Liver (tissue), 8 donors: ENCODE measurements at regions not wholly inside any gene's neighbourhood (a gene's known extent, or its start where the extent isn't known, plus 50 kb on each side); places are given as distances from the start of the nearest gene placed in this dataset.

Experiments
- DNase-seq: peaks from one replicate; pipeline ENCODE4 v3.0.0-alpha.2; 2017; ENCODE audit warnings: low spot score
- H3K27ac ChIP-seq, 2 donors: one replicate each; pipeline ENCODE4 v1.7.0; 2013; ENCODE audit warnings: inconsistent platforms in 2 of 2, low read length in 2 of 2, control low read depth in 1 of 2, low read depth in 1 of 2, mild to moderate bottlenecking in 1 of 2
- H3K27me3 ChIP-seq, 4 donors: one replicate each; pipeline versions ENCODE4 v1.6.1 to v1.7.0; 2013; ENCODE audit warnings: low read length in 3 of 4, inconsistent platforms in 1 of 4, mild to moderate bottlenecking in 1 of 4, moderate library complexity in 1 of 4; ENCODE audit not compliant: control insufficient read depth in 4 of 4, insufficient read depth in 4 of 4
- H3K36me3 ChIP-seq, 4 donors: one replicate each; pipeline versions ENCODE4 v1.6.1 to v1.7.0; 2013; ENCODE audit warnings: low read length in 3 of 4, mild to moderate bottlenecking in 3 of 4, low read depth in 1 of 4, moderate library complexity in 1 of 4; ENCODE audit not compliant: control insufficient read depth in 4 of 4, insufficient read depth in 3 of 4
- H3K4me1 ChIP-seq, 4 donors: one replicate each; pipeline versions ENCODE4 v1.6.1 to v1.7.0; 2013; ENCODE audit warnings: low read length in 3 of 4, mild to moderate bottlenecking in 3 of 4, moderate library complexity in 1 of 4; ENCODE audit not compliant: control insufficient read depth in 4 of 4, insufficient read depth in 4 of 4
- H3K4me3 ChIP-seq, 3 donors: one replicate each; pipeline versions ENCODE4 v1.6.1 to v1.7.0; 2013; ENCODE audit warnings: low read length in 3 of 3, control low read depth in 1 of 3, low read depth in 1 of 3, mild to moderate bottlenecking in 1 of 3
- H3K9ac ChIP-seq, 2 donors: one replicate each; pipeline ENCODE4 v1.7.0; 2013; ENCODE audit warnings: low read length in 2 of 2, mild to moderate bottlenecking in 2 of 2, moderate library complexity in 2 of 2, control low read depth in 1 of 2, low read depth in 1 of 2
- H3K9me3 ChIP-seq, 4 donors: one replicate each; pipeline versions ENCODE4 v1.6.1 to v1.7.0; 2013; ENCODE audit warnings: low read length in 3 of 4; ENCODE audit not compliant: control insufficient read depth in 4 of 4
- CTCF ChIP-seq: fragments of 150-350 bp; IDR thresholded peaks from 2 replicates; pipeline ENCODE4 v1.5.1; 2017; ENCODE audit warnings: improper control_type of control experiment, low read depth, low read length; ENCODE audit not compliant: missing input control
- EGR1 ChIP-seq, 2 donors: IDR thresholded peaks; 2 replicates each; pipeline ENCODE4 v1.6.1; 2016 to 2018; ENCODE audit warnings: antibody characterized with exemption in 2 of 2, low read depth in 2 of 2
- FOXA1 ChIP-seq: IDR thresholded peaks from 2 replicates; pipeline ENCODE4 v1.6.1; 2016; ENCODE audit warnings: antibody characterized with exemption
- FOXA2 ChIP-seq: IDR thresholded peaks from 2 replicates; pipeline ENCODE4 v1.6.1; 2016; ENCODE audit warnings: antibody characterized with exemption
- GABPA ChIP-seq, 2 donors: IDR thresholded peaks in 1 of 2; conservative IDR thresholded peaks in 1 of 2; 2 replicates each; pipeline ENCODE4 v1.6.1; 2016; ENCODE audit warnings: antibody characterized with exemption in 2 of 2, mild to moderate bottlenecking in 1 of 2, moderate library complexity in 1 of 2
- HNF4G ChIP-seq: IDR thresholded peaks from 2 replicates; pipeline ENCODE4 v1.6.1; 2016; ENCODE audit warnings: antibody characterized with exemption
- JUND ChIP-seq, 2 donors: IDR thresholded peaks; 2 replicates each; pipeline ENCODE4 v1.6.1; 2016; ENCODE audit warnings: antibody characterized with exemption in 2 of 2
- NR2F2 ChIP-seq: IDR thresholded peaks from 2 replicates; pipeline ENCODE4 v1.6.1; 2016; ENCODE audit warnings: antibody characterized with exemption
- RAD21 ChIP-seq, 2 donors: IDR thresholded peaks; 2 replicates each; pipeline ENCODE4 v1.6.1; 2016; ENCODE audit warnings: antibody characterized with exemption in 2 of 2, mild to moderate bottlenecking in 2 of 2
- RXRA ChIP-seq, 2 donors: IDR thresholded peaks; 2 replicates each; pipeline ENCODE4 v1.6.1; 2017 to 2018; ENCODE audit warnings: antibody characterized with exemption in 2 of 2, mild to moderate bottlenecking in 1 of 2
- TAF1 ChIP-seq: conservative IDR thresholded peaks from 2 replicates; pipeline ENCODE4 v1.6.1; 2016; ENCODE audit warnings: antibody characterized with exemption, mild to moderate bottlenecking
- ZBTB33 ChIP-seq: IDR thresholded peaks from 2 replicates; pipeline ENCODE4 v1.6.1; 2016; ENCODE audit warnings: antibody characterized with exemption
- WGBS: extraction: QIAGEN DNeasy Blood & Tissue Kit; methylation state at CpG from one replicate; pipeline ENCODE4 v1.1.7; 2013; 5-methylcytosine and 5-hydroxymethylcytosine counted together
- donor health status: healthy.
- donor health status: healthy.
- donor health status: healthy.
- donor health status: healthy.
- donor health status: healthy.

- TF ChIP-seq ZBTB33: no peak
Observed at GRCh38 chr17:36707904-36708303, 106.5 kb downstream of the MRM1 start (continued).

DNA sequence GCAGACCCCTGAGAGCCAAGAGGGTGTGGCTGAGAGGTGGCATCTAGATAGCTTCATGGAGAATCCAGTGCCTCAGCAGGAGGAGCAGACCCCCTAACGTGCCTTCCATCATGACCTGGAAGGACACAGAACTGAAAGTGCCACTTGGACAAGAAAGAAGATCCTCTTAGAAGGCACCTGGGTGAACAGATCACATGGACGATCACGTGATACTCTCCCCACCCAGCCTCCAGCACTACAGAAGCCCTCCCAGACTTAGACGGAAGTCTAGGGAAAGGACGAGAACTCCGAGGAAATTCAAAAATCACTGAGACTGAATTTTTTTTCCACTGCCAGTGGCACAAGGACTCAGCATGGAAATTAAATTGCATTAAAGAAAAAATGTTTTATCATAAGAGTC lies 113.4 kb downstream of the MRM1 start:
- Histone ChIP-seq H3K9ac (no peak overlapping the region), H3K27ac (no peak overlapping the region), H3K9me3 (no peaks in the 10 kb centered on the region), H3K4me1 (no peaks in the 10 kb centered on the region), H3K4me3 (no peak overlapping the region), H3K36me3 (no peaks in the 10 kb centered on the region), H3K27me3 (no peaks in the 10 kb centered on the region)
- no peak for DNase-seq
- 88% methylated on average over 6 of the region's 6 CpGs for WGBS
- TF ChIP-seq RAD21 (IDR thresholded peaks at IDR 0.05) (no peak), CTCF (no peak), FOXA1 (no peak), GABPA (IDR thresholded peaks at IDR 0.05 in 1 of 2, conservative IDR thresholded peaks at IDR 0.05 in 1 of 2) (no peak), NR2F2 (no peak), FOXA2 (no peak), ZBTB33 (no peak)

DNA sequence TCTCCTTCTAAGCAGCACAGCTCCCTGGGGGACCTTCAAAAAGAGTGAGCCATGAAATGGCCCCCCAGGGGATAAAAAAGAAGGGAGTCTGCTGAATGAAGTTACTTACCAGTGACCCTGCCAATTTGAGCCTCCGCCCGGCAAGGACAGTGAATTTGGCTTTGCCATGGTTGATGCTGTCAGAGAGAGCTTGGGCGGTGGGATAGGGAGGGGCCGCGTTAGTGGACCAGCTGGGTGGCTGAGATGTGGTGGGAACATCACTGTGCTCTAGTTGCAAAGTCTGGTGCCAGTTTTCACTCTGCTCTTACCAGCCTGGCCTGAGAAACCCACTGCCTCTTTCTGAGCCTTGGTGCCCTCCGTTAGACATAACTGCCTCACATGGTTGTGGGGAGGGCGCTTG lies 114.6 kb downstream of the MRM1 start:
- Histone ChIP-seq H3K27ac (no peak overlapping the region), H3K27me3 (no peaks in the 10 kb centered on the region), H3K9me3 (no peaks in the 10 kb centered on the region), H3K4me1 (no peaks in the 10 kb centered on the region), H3K36me3 (no peaks in the 10 kb centered on the region), H3K4me3 (no peak overlapping the region), H3K9ac (no peak overlapping the region)
- WGBS: 86% methylated on average over 7 of the region's 7 CpGs
- no peak for DNase-seq
- TF ChIP-seq HNF4G: no peak
- TF ChIP-seq RAD21 (IDR thresholded peaks at IDR 0.05): no peak
- TF ChIP-seq FOXA2: no peak
- TF ChIP-seq GABPA (IDR thresholded peaks at IDR 0.05 in 1 of 2, conservative IDR thresholded peaks at IDR 0.05 in 1 of 2): no peak
- no peak for TF ChIP-seq RXRA (IDR thresholded peaks at IDR 0.05)
- no peak for TF ChIP-seq CTCF
- no peak for TF ChIP-seq TAF1
- TF ChIP-seq EGR1 (IDR thresholded peaks at IDR 0.05; ENCODE audit: low read depth in 2 of 2): no peak
- no peak for TF ChIP-seq FOXA1
- TF ChIP-seq JUND (IDR thresholded peaks at IDR 0.05): no peak
- TF ChIP-seq ZBTB33: no peak
